ENCODE measurements at regions not wholly inside any gene's neighbourhood (a gene's known extent, or its start where the extent isn't known, plus 50 kb on each side); places are given as distances from the start of the nearest gene placed in this dataset.
"Not testable (repeated sequence)": the region's sequence is repeated elsewhere in the genome, so short reads cannot be mapped to it uniquely, and the experiment has no call there.

DNA sequence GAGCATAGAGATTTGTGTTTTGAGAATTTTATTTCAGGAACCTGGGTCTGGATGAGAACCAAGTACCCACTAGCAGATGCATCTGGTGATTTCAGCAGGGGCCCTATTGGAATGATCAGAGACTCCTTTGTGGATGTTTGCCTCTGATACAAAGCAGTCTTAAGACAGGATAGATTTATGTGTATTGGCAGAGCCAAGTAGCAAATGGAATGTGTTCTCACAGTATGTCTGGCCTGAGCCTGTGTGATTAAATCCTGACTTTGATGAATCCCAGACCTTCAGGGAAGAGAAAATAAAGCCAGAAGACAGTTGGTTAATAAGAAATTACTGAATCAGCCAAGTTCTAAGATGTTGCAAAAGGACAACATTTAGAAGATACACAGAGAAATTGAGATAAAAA is 755.5 kb upstream of the SEMA6D start:
- H3K9me3 Mint-ChIP-seq (ENCODE audit: low read depth), result no peaks in the 10 kb centered on the region
- no peak for DNase-seq (ENCODE audit: low spot score, unreplicated experiment)
- no peaks in the 10 kb centered on the region for H3K36me3 Mint-ChIP-seq (ENCODE audit: insufficient read depth)
- H3K4me1 Mint-ChIP-seq (ENCODE audit: low read depth), result no peaks in the 10 kb centered on the region
- TF ChIP-seq, protein P1, sequence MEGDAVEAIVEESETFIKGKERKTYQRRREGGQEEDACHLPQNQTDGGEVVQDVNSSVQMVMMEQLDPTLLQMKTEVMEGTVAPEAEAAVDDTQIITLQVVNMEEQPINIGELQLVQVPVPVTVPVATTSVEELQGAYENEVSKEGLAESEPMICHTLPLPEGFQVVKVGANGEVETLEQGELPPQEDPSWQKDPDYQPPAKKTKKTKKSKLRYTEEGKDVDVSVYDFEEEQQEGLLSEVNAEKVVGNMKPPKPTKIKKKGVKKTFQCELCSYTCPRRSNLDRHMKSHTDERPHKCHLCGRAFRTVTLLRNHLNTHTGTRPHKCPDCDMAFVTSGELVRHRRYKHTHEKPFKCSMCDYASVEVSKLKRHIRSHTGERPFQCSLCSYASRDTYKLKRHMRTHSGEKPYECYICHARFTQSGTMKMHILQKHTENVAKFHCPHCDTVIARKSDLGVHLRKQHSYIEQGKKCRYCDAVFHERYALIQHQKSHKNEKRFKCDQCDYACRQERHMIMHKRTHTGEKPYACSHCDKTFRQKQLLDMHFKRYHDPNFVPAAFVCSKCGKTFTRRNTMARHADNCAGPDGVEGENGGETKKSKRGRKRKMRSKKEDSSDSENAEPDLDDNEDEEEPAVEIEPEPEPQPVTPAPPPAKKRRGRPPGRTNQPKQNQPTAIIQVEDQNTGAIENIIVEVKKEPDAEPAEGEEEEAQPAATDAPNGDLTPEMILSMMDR (IDR thresholded peaks at IDR 0.05; ENCODE audit: unreplicated experiment), result no peak
- H3K27me3 Mint-ChIP-seq, result no peaks in the 10 kb centered on the region
- no peak overlapping the region for H3K4me3 Mint-ChIP-seq (ENCODE audit: low read depth)
- H3K27ac Mint-ChIP-seq, result no peak overlapping the region

DNA sequence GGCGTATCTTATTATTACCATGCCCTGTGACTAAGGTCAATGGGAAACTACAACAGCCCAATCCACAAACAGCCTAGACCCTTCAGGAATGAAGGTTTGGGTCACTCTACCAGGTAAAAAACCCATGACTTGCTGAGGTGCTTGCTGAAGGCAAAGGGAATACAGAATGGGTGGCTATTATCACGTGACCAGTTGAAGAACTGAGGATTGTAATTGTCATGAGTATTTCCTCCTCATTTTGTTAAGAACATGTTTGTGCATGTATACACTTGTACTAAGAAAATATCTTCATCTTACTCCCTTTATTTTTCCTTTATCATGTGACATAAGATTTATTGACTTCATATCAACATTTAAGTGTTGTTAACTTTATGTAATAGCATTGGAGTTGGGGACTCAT is 729.2 kb upstream of the SEMA6D start:
- H3K27ac Mint-ChIP-seq; H3K4me1 Mint-ChIP-seq (ENCODE audit: low read depth); H3K36me3 Mint-ChIP-seq (ENCODE audit: insufficient read depth); H3K4me3 Mint-ChIP-seq (ENCODE audit: low read depth); DNase-seq (ENCODE audit: low spot score, unreplicated experiment); H3K27me3 Mint-ChIP-seq: not testable (repeated sequence)
- H3K9me3 Mint-ChIP-seq (ENCODE audit: low read depth), result peaks cover 23% of the 10 kb centered on the region

DNA sequence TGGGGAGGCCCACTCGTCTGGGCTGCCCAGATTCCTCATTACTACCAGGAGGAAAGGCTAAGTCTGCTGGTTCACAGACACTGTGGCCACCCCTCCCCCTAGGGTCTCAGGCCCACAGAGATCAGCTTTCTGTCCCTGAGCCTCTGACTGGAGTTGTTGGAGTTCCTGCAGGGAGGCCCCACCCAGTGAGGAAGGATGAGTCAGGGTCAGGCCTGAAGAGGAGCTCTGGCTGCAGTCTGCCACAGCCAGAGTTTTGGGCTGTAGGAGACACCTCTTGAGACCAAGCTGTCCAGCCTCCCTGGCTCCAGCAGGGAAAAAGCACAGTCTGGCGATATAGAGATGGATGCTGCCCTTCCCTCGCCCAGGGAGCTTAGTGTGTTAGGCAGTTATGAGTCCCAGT is 720.9 kb upstream of the SEMA6D start:
- Mint-ChIP-seq H3K27ac (no peak overlapping the region), H3K4me1 (ENCODE audit: low read depth) (no peaks in the 10 kb centered on the region), H3K36me3 (ENCODE audit: insufficient read depth) (no peaks in the 10 kb centered on the region), H3K4me3 (ENCODE audit: low read depth) (no peak overlapping the region), H3K9me3 (ENCODE audit: low read depth) (peaks cover 31% of the 10 kb centered on the region), H3K27me3 (no peaks in the 10 kb centered on the region)
- DNase-seq (ENCODE audit: low spot score, unreplicated experiment), result no peak
- TF ChIP-seq, protein P1 (IDR thresholded peaks at IDR 0.05; ENCODE audit: unreplicated experiment), result no peak

DNA sequence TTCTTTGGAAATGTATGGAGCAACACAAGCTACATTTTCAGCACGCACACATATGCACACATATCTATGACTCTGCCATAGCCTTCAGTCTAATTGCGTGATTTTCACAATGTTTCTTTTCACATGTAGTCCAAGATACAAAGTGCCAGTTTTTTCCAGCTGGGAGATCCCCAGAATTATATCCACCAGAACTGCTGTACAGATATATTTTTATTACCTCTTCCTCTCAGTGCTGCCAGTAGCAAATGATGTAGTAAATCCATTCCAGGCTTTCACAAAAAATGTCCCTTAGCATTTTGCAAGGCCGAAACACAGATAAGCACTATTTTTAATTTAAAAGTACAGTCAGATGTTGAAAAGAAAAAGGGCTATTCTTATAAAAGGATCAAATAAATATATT is 719.8 kb upstream of the SEMA6D start:
- no peak for DNase-seq (ENCODE audit: low spot score, unreplicated experiment)
- Mint-ChIP-seq H3K4me3 (ENCODE audit: low read depth) (no peak overlapping the region), H3K4me1 (ENCODE audit: low read depth) (no peaks in the 10 kb centered on the region), H3K27ac (no peak overlapping the region), H3K36me3 (ENCODE audit: insufficient read depth) (no peaks in the 10 kb centered on the region), H3K27me3 (no peaks in the 10 kb centered on the region), H3K9me3 (ENCODE audit: low read depth) (peaks cover 28% of the 10 kb centered on the region)
- TF ChIP-seq, protein P1 (IDR thresholded peaks at IDR 0.05; ENCODE audit: unreplicated experiment), result no peak

DNA sequence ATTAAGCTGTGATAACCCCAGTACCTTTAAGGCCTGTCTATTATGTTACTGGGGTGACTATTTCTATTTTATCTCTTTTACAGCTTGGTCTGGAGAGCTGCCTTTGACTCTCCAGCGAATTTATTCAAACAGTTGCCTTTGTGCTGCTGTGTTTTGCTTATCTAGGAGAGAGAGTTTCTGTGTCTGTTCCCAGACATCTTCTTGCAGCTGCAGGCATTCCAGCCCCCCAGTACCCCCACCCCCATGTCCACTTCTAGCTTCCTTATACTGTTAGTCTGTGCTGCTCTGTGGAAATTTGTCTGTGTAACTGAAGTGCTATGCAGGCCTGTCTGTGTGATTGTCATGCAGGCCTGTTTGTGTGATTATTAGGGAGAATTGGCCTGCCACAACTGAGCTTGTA is 713.7 kb upstream of the SEMA6D start:
- TF ChIP-seq, protein P1 (IDR thresholded peaks at IDR 0.05; ENCODE audit: unreplicated experiment), result no peak
- Mint-ChIP-seq H3K4me3 (ENCODE audit: low read depth) (peak overlapping the region; percentile 40), H3K27me3 (no peaks in the 10 kb centered on the region), H3K27ac (peak overlapping the region; percentile 78), H3K4me1 (ENCODE audit: low read depth) (peaks cover 7% of the 10 kb centered on the region), H3K36me3 (ENCODE audit: insufficient read depth) (peaks cover 10% of the 10 kb centered on the region), H3K9me3 (ENCODE audit: low read depth) (peaks cover 31% of the 10 kb centered on the region)
- DNase-seq (ENCODE audit: low spot score, unreplicated experiment), result no peak

DNA sequence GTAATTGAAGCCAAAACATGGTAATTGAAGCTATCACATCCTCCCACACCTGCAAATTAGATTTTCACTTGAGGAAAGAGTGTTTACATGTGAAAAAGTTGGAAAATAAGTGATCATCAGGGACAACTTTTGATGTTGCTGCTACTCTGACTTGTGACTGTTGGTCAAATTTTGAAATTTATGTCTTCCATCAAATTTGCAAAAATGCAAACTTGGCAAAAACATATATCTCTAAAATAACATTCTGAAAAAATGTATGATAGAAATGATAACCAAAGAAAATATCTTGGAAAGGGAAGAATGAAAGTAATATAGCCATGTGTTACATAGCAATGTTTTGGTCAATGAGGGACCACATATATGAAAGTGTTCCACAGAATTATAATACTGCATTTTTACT is 703.9 kb upstream of the SEMA6D start:
- TF ChIP-seq, protein P1 (IDR thresholded peaks at IDR 0.05; ENCODE audit: unreplicated experiment), result no peak
- no peak overlapping the region for H3K27ac Mint-ChIP-seq
- no peaks in the 10 kb centered on the region for H3K4me1 Mint-ChIP-seq (ENCODE audit: low read depth)
- DNase-seq (ENCODE audit: low spot score, unreplicated experiment), result no peak
- H3K27me3 Mint-ChIP-seq, result no peaks in the 10 kb centered on the region
- H3K36me3 Mint-ChIP-seq (ENCODE audit: insufficient read depth), result no peaks in the 10 kb centered on the region
- H3K4me3 Mint-ChIP-seq (ENCODE audit: low read depth), result no peak overlapping the region
- H3K9me3 Mint-ChIP-seq (ENCODE audit: low read depth), result peaks cover 8% of the 10 kb centered on the region

All from progenitor cell of endocrine pancreas (in vitro differentiated cells).